CD4-positive, alpha-beta T cell treated with Interleukin-10 for 1 hour (primary cell): ENCODE measurements at regions not wholly inside any gene's neighbourhood (a gene's known extent, or its start where the extent isn't known, plus 50 kb on each side); places are given as distances from the start of the nearest gene placed in this dataset.
"Not testable (repeated sequence)": the region's sequence is repeated elsewhere in the genome, so short reads cannot be mapped to it uniquely, and the experiment has no call there.

Experiments
- DNase-seq: peaks from one replicate; pipeline ENCODE4 v3.0.0-alpha.2; 2020

GRCh38 chr12:127829281-127830064, 437.5 kb upstream of the TMEM132C start:
- DNase-seq, result no peak

- no peak for DNase-seq
Measured at GRCh38 chr12:127830065-127830460, 436.9 kb upstream of the TMEM132C start.

- DNase-seq, result no peak
Measured at GRCh38 chr12:127830730-127831129, 436.2 kb upstream of the TMEM132C start.

DNA sequence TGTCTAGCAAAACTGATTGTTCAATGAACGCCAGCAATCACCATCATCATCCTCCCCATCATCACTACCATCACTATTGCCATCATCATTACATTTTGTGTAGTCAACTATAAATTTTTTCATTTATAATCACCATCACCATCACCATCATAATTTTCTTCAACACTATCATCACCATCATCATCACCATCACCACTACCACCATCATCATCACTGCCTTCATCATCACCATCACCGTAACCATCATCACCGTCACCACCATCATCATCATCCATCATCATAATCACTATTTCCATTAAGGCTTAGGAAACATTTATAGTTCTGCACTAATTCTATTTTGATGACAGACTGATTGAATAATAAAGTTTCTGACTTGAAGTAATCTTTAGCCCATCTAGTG, 434.8 kb upstream of the TMEM132C start:
- DNase-seq, result no peak

GRCh38 chr12:127836802-127837201, 430.2 kb upstream of the TMEM132C start:
- DNase-seq, result not testable (repeated sequence)

DNA sequence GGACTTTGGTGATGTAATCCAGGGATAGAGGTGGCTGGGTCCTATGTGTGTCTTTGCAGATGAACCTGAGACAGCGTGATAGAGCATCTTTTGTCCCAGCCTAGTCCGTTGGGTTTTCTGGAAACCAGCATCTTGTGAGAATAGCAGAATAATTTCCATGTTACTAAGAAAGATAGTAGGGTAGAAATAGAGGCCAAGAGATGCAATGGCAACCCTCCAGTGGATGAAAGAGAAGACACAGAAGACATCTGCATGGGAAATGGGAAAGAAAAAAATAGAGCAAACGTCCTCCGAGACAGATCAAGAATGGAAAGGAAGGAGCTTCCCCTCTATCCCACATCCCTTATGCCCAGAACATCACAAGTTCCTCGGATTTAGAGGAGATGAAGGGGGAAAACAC, 409.3 kb upstream of the TMEM132C start:
- DNase-seq, result no peak

GRCh38 chr12:127860536-127860935, 406.4 kb upstream of the TMEM132C start:
- DNase-seq, result no peak

DNA sequence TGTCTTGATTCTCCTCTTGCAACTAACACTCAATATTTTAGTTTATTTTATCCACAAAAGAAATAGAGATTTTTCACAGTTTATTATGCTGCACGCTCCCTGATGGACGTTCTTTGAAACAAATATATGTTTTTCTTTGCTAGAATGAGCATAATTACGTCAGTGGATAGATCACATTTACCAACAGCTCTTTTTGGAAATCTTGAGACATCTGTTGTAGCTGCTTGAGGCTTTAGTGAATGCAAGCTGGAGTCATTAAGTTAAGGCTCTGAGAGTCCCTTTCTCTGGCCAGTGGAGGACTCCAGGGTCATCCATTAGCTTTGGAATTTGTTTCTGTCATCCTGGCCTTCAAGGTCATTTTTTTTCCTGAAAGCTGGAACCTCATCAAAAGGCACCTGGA, 405.6 kb upstream of the TMEM132C start:
- DNase-seq, result no peak

DNA sequence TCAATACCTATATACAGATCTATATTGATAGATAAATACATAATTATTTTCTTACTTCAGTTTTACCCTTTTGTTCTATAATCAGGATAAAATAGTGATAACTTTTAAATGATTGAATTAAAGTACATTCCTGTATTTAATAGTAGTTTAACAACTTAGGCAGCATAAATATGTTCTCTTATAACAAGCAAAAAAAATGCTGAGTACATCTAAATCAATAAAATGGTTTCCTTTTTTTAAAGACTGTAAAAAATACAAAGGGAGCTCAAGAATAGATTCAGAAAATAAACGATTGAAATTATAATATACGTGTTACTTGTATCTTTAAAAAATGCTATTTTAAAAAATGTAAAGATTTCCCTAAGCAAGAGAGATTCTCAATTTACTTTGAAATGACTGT, 393.7 kb upstream of the TMEM132C start:
- no peak for DNase-seq

DNA sequence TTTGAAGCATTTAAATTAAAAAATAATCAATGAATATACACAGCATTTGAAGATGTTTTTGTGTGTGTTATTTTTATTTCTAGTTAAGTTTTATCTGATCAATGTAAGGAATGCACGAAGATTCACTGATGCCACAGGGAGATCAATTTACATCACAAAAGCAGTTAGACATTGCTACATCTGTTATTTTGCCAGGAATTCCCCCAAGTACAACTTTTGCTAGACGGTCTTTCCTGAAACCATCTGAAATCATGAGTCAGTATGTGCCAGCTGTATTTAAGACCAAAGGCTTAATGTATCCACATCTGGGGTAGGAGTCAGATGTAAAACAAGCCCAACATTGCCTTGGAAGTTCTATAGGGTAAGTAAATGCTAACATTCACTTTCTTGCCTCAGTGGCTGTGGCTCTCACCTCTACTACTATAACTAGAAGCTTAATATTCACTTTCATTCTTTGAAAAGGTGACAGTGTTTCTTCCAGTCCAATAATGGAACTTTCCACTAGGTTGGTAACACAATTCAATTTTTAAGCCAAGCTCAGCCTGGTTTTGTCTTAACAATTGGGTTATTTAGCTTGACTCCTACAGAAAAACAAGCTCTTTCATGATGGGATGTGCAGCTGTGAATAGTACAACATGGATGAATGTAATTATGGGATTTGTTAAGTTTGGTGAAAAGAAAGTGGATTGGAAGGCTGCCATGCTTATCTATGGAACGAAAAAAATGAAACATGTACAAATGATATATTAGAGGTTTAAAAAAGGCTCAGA, 385.4 kb upstream of the TMEM132C start:
- DNase-seq, result no peak

- no peak for DNase-seq
Measured at GRCh38 chr12:127883013-127883412, 384.0 kb upstream of the TMEM132C start.

- DNase-seq, result no peak
Measured at GRCh38 chr12:127885954-127886750, 380.8 kb upstream of the TMEM132C start.

- no peak for DNase-seq
Measured at GRCh38 chr12:127886827-127887226, 380.1 kb upstream of the TMEM132C start.

DNA sequence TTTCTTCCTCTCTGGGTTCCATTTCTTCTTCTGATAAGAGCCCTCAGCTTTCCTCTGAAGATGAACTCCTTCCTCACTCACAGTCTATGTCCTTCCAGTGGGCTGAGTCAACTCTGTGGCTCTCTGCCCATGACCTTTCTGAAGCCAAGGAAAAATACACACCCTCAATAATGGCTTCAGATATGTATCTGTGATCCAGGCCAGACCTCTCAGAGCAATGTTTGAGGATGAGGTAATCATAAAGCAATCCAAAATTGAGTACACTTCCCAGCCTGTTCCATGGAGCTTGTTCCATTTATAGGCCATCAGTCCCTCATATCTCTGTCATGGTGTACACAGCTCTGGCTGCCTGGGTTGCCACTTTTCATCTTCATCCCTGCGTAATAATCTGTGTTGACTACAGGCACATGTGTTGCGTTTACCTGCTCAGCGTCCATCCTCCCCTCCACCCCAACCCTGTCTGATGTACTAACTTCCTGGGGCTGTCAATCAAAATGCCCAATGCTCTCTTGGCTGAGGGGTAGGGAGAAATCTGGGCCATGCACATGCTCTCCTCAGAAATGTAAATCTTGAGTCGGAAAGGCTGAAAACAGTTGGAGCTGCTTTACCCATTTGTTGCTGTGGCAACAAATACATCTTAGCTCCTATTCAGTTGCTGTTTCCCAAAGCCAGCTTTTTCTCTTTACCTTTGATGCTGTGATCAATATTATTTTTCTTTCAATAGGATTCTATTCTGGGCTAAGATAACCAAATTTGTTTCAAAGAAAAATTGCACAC, 377.8 kb upstream of the TMEM132C start:
- no peak for DNase-seq

GRCh38 chr12:127893895-127894609, 372.9 kb upstream of the TMEM132C start:
- no peak for DNase-seq

DNA sequence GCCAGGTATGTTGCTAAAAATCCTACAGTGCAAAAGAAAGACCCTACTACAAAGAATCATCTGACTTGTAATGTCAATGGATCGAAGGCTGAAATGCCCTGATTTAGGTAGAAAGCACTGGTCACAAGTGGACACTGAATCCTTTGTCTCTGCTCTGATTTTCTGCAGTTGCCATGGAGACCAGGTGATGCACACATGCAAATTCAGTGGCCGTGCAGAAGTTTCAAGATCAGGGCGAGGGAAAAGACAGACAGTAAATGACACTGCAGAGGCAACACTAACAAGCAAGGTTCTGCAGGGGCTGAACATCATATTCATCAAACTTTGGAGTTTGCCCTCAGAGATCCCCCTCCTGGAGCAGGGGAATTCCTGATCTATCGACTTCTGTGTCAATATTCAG, 370.3 kb upstream of the TMEM132C start:
- no peak for DNase-seq

- no peak for DNase-seq
Measured at GRCh38 chr12:127898616-127899015, 368.4 kb upstream of the TMEM132C start.

- no peak for DNase-seq
Measured at GRCh38 chr12:127899971-127900370, 367.0 kb upstream of the TMEM132C start.

- DNase-seq, result no peak
Measured at GRCh38 chr12:127900386-127900785, 366.6 kb upstream of the TMEM132C start.

DNA sequence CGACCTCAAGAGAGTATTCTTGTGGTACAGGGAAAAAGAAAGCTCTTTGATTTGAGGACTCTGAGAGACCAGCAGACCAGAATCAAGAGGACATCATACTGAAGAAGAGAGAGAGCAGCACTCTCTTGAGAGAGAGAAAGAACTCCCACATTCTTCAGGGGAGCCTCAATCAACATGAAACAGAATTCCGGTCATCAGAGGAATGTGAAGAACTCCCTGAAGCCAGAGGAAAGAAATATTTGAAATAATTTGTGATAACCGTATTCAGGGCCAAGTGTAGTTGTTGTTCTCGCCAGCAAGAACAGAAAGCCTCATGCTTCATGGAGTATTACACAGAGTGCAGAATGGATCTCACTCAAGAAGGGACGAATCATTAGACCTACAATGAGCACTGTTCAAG, 363.8 kb upstream of the TMEM132C start:
- DNase-seq, result no peak

GRCh38 chr12:127909041-127909440, 357.9 kb upstream of the TMEM132C start:
- no peak for DNase-seq

- no peak for DNase-seq
Measured at GRCh38 chr12:127911291-127911690, 355.7 kb upstream of the TMEM132C start.
